Activated B cell treated with CpG ODN at 0.5 μM for 24 hours (primary cell): ENCODE measurements at regions not wholly inside any gene's neighbourhood (a gene's known extent, or its start where the extent isn't known, plus 50 kb on each side); places are given as distances from the start of the nearest gene placed in this dataset.

Source experiments
- ATAC-seq: fragments of 200-7000 bp; cut with Tn5 transposase; one replicate; pipeline ENCODE4 v1.10.0; 2021; ENCODE audit warnings: low read depth, mild to moderate bottlenecking, moderate library complexity
- CTCF ChIA-PET: fragments of 350-600 bp; sonication (Branson Sonifier 250); formaldehyde crosslinking; loops from one replicate; lab custom pipeline; 2021; ENCODE audit warnings: antibody characterized with exemption; lab: Charles Lee
- POLR2A ChIA-PET: fragments of 350-600 bp; sonication (Branson Sonifier 250); formaldehyde crosslinking; loops from one replicate; lab custom pipeline; 2021; ENCODE audit warnings: antibody characterized with exemption; lab: Charles Lee
- DNase-seq: peaks from one replicate; pipeline ENCODE4 v3.0.0; 2022
- H3K27ac Mint-ChIP-seq: one replicate; pipeline ENCODE4 v1.8.0; 2020; ENCODE audit warnings: mixed read lengths
- H3K27me3 Mint-ChIP-seq: one replicate; pipeline ENCODE4 v1.8.0; 2021; ENCODE audit warnings: mixed read lengths
- H3K36me3 Mint-ChIP-seq: one replicate; pipeline ENCODE4 v1.8.0; 2021; ENCODE audit warnings: low read depth, mixed read lengths
- H3K4me1 Mint-ChIP-seq: one replicate; pipeline ENCODE4 v1.8.0; 2021; ENCODE audit warnings: mixed read lengths
- H3K4me3 Mint-ChIP-seq: one replicate; pipeline ENCODE4 v1.8.0; 2020; ENCODE audit warnings: mild to moderate bottlenecking, mixed read lengths
- H3K9me3 Mint-ChIP-seq: one replicate; pipeline ENCODE4 v1.8.0; 2020; ENCODE audit warnings: mixed read lengths
- intact Hi-C: fragments of 100-400 bp; cut with micrococcal nuclease; formaldehyde crosslinking; loops from one replicate; pipeline ENCODE4 v1.15.1; 2024
- TF ChIP-seq, protein P1 (sequence below): fragments of 200-600 bp; IDR thresholded peaks from one replicate; pipeline ENCODE4 v1.8.0; 2022; ENCODE audit warnings: antibody characterized with exemption, mild to moderate bottlenecking

DNA sequence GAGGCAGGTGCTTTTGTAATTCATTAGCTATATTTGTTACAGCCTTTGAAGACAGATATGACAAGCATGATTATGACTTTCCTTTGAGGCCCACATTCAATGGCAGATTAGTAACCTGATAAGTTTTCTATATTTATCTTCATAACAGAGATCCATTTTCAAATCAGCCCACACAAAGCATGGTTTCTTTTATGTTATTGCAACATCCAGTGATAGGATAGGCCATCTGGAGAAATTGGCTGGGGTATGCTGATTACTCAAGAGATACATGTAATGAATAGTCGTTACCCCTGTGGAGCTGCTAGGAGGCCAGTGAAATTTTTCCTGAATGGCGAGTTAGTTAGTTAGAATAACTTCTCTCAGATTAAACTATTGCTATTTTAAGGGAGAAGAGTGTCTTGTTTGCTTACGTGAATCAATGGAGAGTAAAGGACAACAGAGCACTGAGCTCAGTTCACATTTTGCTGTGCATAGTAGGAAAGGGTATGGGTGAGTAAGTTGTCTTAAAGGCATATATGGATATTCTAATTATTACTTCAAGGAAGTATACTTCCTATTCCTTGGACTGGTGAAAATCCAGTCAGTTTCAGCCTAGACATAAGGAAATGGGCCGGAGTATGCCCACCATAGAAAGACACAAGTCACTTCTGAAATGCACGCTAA, 79.2 kb upstream of the DKK2 start:
- H3K4me1 Mint-ChIP-seq, result no peaks in the 10 kb centered on the region
- intact Hi-C loops, result no loop called here
- peaks cover 3% of the 10 kb centered on the region for H3K9me3 Mint-ChIP-seq
- H3K4me3 Mint-ChIP-seq, result no peak overlapping the region
- ChIA-PET POLR2A (no interaction called here), CTCF (no interaction called here)
- TF ChIP-seq, protein P1, sequence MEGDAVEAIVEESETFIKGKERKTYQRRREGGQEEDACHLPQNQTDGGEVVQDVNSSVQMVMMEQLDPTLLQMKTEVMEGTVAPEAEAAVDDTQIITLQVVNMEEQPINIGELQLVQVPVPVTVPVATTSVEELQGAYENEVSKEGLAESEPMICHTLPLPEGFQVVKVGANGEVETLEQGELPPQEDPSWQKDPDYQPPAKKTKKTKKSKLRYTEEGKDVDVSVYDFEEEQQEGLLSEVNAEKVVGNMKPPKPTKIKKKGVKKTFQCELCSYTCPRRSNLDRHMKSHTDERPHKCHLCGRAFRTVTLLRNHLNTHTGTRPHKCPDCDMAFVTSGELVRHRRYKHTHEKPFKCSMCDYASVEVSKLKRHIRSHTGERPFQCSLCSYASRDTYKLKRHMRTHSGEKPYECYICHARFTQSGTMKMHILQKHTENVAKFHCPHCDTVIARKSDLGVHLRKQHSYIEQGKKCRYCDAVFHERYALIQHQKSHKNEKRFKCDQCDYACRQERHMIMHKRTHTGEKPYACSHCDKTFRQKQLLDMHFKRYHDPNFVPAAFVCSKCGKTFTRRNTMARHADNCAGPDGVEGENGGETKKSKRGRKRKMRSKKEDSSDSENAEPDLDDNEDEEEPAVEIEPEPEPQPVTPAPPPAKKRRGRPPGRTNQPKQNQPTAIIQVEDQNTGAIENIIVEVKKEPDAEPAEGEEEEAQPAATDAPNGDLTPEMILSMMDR, result no peak
- H3K36me3 Mint-ChIP-seq, result no peaks in the 10 kb centered on the region
- H3K27me3 Mint-ChIP-seq, result no peaks in the 10 kb centered on the region
- DNase-seq (no peak), ATAC-seq (no peak)
- H3K27ac Mint-ChIP-seq, result no peak overlapping the region

DNA sequence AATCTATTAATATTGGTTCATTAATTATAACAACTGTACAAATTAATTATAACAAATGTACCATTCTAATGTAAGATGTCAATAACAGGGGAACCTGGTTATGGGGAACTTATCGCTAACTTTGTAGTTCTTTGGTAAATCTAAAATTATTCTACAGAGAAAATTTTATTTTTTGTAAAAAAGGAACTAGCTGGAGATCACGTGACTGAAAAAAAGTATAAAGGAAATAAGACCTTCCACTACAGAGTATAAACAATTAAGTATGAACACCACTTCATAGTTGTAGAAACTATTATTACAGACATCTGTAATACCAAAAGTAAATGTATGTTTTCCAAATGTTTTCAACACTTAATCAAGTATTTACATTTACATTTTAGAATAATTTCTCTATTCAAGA, 77.9 kb upstream of the DKK2 start:
- intact Hi-C loops, result no loop called here
- Mint-ChIP-seq H3K4me3 (no peak overlapping the region), H3K27ac (no peak overlapping the region), H3K4me1 (no peaks in the 10 kb centered on the region), H3K27me3 (no peaks in the 10 kb centered on the region), H3K36me3 (no peaks in the 10 kb centered on the region), H3K9me3 (peaks cover 3% of the 10 kb centered on the region)
- no peak for ATAC-seq
- no peak for DNase-seq
- CTCF ChIA-PET, result no interaction called here
- TF ChIP-seq, protein P1, result no peak
- POLR2A ChIA-PET, result no interaction called here

DNA sequence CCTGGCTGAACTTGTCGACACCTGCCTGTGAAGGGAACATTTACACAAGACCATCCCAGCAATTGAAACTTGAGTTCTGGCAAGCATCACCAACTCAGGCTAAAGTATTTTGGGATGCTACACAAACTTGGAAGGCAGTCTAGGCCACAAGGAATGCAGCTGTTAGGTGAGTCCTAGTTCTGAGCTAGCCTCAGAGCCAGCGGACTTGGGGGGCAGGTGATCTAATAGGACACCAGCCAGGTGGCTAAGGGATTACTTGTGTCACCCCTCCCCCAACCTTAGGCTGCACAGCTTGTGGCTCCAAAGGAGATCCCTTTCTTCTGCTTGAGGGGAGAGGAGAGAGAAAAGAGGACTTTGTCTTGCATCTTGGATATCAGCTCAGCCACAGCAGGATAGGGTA, 62.3 kb upstream of the DKK2 start:
- DNase-seq, result no peak
- Mint-ChIP-seq H3K4me1 (no peaks in the 10 kb centered on the region), H3K27me3 (no peaks in the 10 kb centered on the region), H3K9me3 (no peaks in the 10 kb centered on the region), H3K4me3 (no peak overlapping the region), H3K36me3 (no peaks in the 10 kb centered on the region), H3K27ac (no peak overlapping the region)
- ChIA-PET POLR2A (no interaction called here), CTCF (no interaction called here)
- no peak for ATAC-seq
- TF ChIP-seq, protein P1, result no peak
- intact Hi-C loops, result no loop called here

DNA sequence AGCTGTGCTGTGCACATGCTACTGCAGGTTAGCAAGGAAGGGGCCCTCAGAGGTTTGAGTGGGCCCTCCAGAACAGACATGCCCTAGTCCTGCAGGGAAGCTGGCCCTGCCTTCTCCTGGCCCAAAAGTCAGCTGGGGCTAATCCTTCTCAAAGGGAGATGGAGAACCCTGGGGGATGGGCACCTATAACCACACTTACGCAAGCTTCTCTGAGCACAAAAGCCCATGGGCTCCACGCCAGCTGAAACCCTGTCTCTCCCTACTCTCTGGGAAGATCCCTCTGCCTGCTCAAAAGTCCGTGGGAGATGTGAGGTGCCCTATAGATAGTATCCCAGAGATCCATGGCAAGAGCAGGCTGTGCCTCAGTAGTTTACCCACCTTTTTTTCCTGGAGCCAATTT, 58.9 kb upstream of the DKK2 start:
- H3K36me3 Mint-ChIP-seq, result no peaks in the 10 kb centered on the region
- no peaks in the 10 kb centered on the region for H3K4me1 Mint-ChIP-seq
- ATAC-seq (no peak), DNase-seq (no peak)
- H3K27me3 Mint-ChIP-seq, result no peaks in the 10 kb centered on the region
- POLR2A ChIA-PET, result no interaction called here
- peaks cover 2% of the 10 kb centered on the region for H3K9me3 Mint-ChIP-seq
- H3K4me3 Mint-ChIP-seq, result no peak overlapping the region
- CTCF ChIA-PET, result no interaction called here
- TF ChIP-seq, protein P1, result no peak
- no peak overlapping the region for H3K27ac Mint-ChIP-seq
- intact Hi-C loops, result no loop called here

DNA sequence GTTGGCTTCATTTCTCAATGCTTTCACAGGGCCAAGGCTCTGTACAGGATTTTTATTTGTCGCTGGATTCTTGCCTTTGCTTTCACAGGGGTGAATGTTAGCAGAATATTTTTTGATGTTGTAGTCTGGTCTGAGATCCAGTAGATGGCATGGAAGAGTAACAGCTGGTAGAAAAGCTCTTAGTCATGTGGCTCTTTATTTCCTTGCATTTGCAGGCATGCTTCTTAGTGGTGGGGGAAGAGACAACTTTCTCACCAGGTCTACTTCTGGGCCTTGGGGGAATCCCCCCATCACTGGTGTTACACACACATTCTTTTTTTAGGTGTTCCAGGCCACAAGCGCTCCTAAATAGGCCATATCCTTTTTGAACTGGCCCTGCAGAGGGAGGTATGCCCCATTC, 58.2 kb upstream of the DKK2 start:
- H3K27ac Mint-ChIP-seq, result no peak overlapping the region
- ChIA-PET CTCF (no interaction called here), POLR2A (no interaction called here)
- intact Hi-C loops, result no loop called here
- DNase-seq (no peak), ATAC-seq (no peak)
- peaks cover 2% of the 10 kb centered on the region for H3K9me3 Mint-ChIP-seq
- no peaks in the 10 kb centered on the region for H3K27me3 Mint-ChIP-seq
- no peaks in the 10 kb centered on the region for H3K4me1 Mint-ChIP-seq
- H3K36me3 Mint-ChIP-seq, result no peaks in the 10 kb centered on the region
- no peak overlapping the region for H3K4me3 Mint-ChIP-seq
- TF ChIP-seq, protein P1, result no peak
